ENCODE measurements at regions not wholly inside any gene's neighbourhood (a gene's known extent, or its start where the extent isn't known, plus 50 kb on each side); places are given as distances from the start of the nearest gene placed in this dataset.

- peaks cover 2% of the 10 kb centered on the region for H3K27me3 Mint-ChIP-seq (ENCODE audit: insufficient read depth)
- H3K4me3 ChIP-seq (ENCODE audit: low read length) = no peak overlapping the region
- no peak for TF ChIP-seq CTCF (conservative IDR thresholded peaks at IDR 0.05)
- H3K9me3 Mint-ChIP-seq = peaks cover 11% of the 10 kb centered on the region
- H3K9me3 ChIP-seq (ENCODE audit: control insufficient read depth, low read length) = no peaks in the 10 kb centered on the region
- no peak overlapping the region for H3K9ac ChIP-seq (ENCODE audit: extremely low read depth, low read length, poor library complexity, severe bottlenecking)
- no peak overlapping the region for H3K27ac Mint-ChIP-seq
- WGBS, 2 experiments (ENCODE audit: insufficient coverage in 1 of 2, insufficient read length in 1 of 2) = 76 to 92% methylated on average over 4 of the region's 4 CpGs
- no peaks in the 10 kb centered on the region for H3K4me1 Mint-ChIP-seq
- H3K36me3 Mint-ChIP-seq (ENCODE audit: low read depth) = no peaks in the 10 kb centered on the region
- no peak overlapping the region for H3K4me3 Mint-ChIP-seq
- no peak for DNase-seq
- H3K27ac ChIP-seq (ENCODE audit: low read depth, low read length) = no peak overlapping the region
- no peaks in the 10 kb centered on the region for H3K36me3 ChIP-seq (ENCODE audit: control insufficient read depth, insufficient read depth, low read length)
- H3K27me3 ChIP-seq (ENCODE audit: control insufficient read depth, insufficient read depth, low read length, poor library complexity, severe bottlenecking) = no peaks in the 10 kb centered on the region
- H3K4me1 ChIP-seq (ENCODE audit: control insufficient read depth, insufficient read depth, low read length) = no peaks in the 10 kb centered on the region
Measured at GRCh38 chr5:5678909-5679308, 256.4 kb downstream of the ICE1 start.

GRCh38 chr5:5677738-5678137 is 255.3 kb downstream of the ICE1 start:
- H3K27me3 Mint-ChIP-seq (ENCODE audit: insufficient read depth) = peaks cover 2% of the 10 kb centered on the region
- 88 to 93% methylated on average over 2 of the region's 2 CpGs for WGBS, 2 experiments (ENCODE audit: insufficient coverage in 1 of 2, insufficient read length in 1 of 2)
- H3K36me3 Mint-ChIP-seq (ENCODE audit: low read depth) = no peaks in the 10 kb centered on the region
- Histone ChIP-seq H3K27me3 (ENCODE audit: control insufficient read depth, insufficient read depth, low read length, poor library complexity, severe bottlenecking) (no peaks in the 10 kb centered on the region), H3K36me3 (ENCODE audit: control insufficient read depth, insufficient read depth, low read length) (no peaks in the 10 kb centered on the region), H3K27ac (ENCODE audit: low read depth, low read length) (no peak overlapping the region), H3K9ac (ENCODE audit: extremely low read depth, low read length, poor library complexity, severe bottlenecking) (no peak overlapping the region), H3K9me3 (ENCODE audit: control insufficient read depth, low read length) (no peaks in the 10 kb centered on the region), H3K4me3 (ENCODE audit: low read length) (no peak overlapping the region), H3K4me1 (ENCODE audit: control insufficient read depth, insufficient read depth, low read length) (no peaks in the 10 kb centered on the region)
- no peaks in the 10 kb centered on the region for H3K4me1 Mint-ChIP-seq
- no peak overlapping the region for H3K4me3 Mint-ChIP-seq
- no peak for TF ChIP-seq CTCF (conservative IDR thresholded peaks at IDR 0.05)
- no peak overlapping the region for H3K27ac Mint-ChIP-seq
- peaks cover 4% of the 10 kb centered on the region for H3K9me3 Mint-ChIP-seq
- no peak for DNase-seq

GRCh38 chr5:5676218-5676617 is 253.7 kb downstream of the ICE1 start:
- Histone ChIP-seq H3K9ac (ENCODE audit: extremely low read depth, low read length, poor library complexity, severe bottlenecking) (no peak overlapping the region), H3K27me3 (ENCODE audit: control insufficient read depth, insufficient read depth, low read length, poor library complexity, severe bottlenecking) (no peaks in the 10 kb centered on the region), H3K36me3 (ENCODE audit: control insufficient read depth, insufficient read depth, low read length) (no peaks in the 10 kb centered on the region), H3K4me3 (ENCODE audit: low read length) (no peak overlapping the region), H3K9me3 (ENCODE audit: control insufficient read depth, low read length) (no peaks in the 10 kb centered on the region), H3K27ac (ENCODE audit: low read depth, low read length) (no peak overlapping the region), H3K4me1 (ENCODE audit: control insufficient read depth, insufficient read depth, low read length) (no peaks in the 10 kb centered on the region)
- WGBS, 2 experiments (ENCODE audit: insufficient coverage in 1 of 2, insufficient read length in 1 of 2) = 90 to 95% methylated on average over 2 to 3 of the region's 3 CpGs
- H3K27me3 Mint-ChIP-seq (ENCODE audit: insufficient read depth) = peaks cover 2% of the 10 kb centered on the region
- no peak overlapping the region for H3K4me3 Mint-ChIP-seq
- H3K36me3 Mint-ChIP-seq (ENCODE audit: low read depth) = no peaks in the 10 kb centered on the region
- H3K4me1 Mint-ChIP-seq = peaks cover 10% of the 10 kb centered on the region
- TF ChIP-seq CTCF (conservative IDR thresholded peaks at IDR 0.05) = no peak
- DNase-seq = no peak
- H3K27ac Mint-ChIP-seq = no peak overlapping the region
- H3K9me3 Mint-ChIP-seq = no peaks in the 10 kb centered on the region
